HFFc6 (cell line): ENCODE measurements at regions not wholly inside any gene's neighbourhood (a gene's known extent, or its start where the extent isn't known, plus 50 kb on each side); places are given as distances from the start of the nearest gene placed in this dataset.

Source experiments
- DNase-seq: peaks from one replicate; pipeline ENCODE4 v3.0.0-alpha.2; 2018
- H3K27ac Mint-ChIP-seq: 2 replicates; pipeline ENCODE4 v1.8.0; 2020; ENCODE audit warnings: mild to moderate bottlenecking, mixed read lengths
- H3K27me3 Mint-ChIP-seq: 2 replicates; pipeline ENCODE4 v1.8.0; 2021; ENCODE audit warnings: mild to moderate bottlenecking, moderate library complexity, mixed read lengths; ENCODE audit not compliant: insufficient read depth
- H3K36me3 Mint-ChIP-seq: 2 replicates; pipeline ENCODE4 v1.8.0; 2021; ENCODE audit warnings: low read depth, mixed read lengths
- H3K4me1 Mint-ChIP-seq: 2 replicates; pipeline ENCODE4 v1.8.0; 2020; ENCODE audit warnings: low read depth, mixed read lengths
- H3K4me3 Mint-ChIP-seq: 2 replicates; pipeline ENCODE4 v1.8.0; 2020; ENCODE audit warnings: mild to moderate bottlenecking, moderate library complexity, mixed read lengths
- H3K9me3 Mint-ChIP-seq: 2 replicates; pipeline ENCODE4 v1.8.0; 2020; ENCODE audit warnings: mild to moderate bottlenecking, mixed read lengths
- CTCF ChIP-seq: fragments of 200-600 bp; sonication (generic); IDR thresholded peaks from 2 replicates; pipeline ENCODE4 v1.5.0; 2021; ENCODE audit warnings: antibody characterized with exemption, mild to moderate bottlenecking

- no peak overlapping the region for H3K27ac Mint-ChIP-seq
- H3K36me3 Mint-ChIP-seq = no peaks in the 10 kb centered on the region
- H3K4me3 Mint-ChIP-seq = no peak overlapping the region
- H3K4me1 Mint-ChIP-seq = peaks cover 13% of the 10 kb centered on the region
- peak; percentile 60; the same call in 1 of the 2 replicates for TF ChIP-seq CTCF
- no peak for DNase-seq
- H3K9me3 Mint-ChIP-seq = no peaks in the 10 kb centered on the region
- H3K27me3 Mint-ChIP-seq = peaks cover under 1% of the 10 kb centered on the region; the same call in 1 of the 2 replicates
These were observed 106.6 kb upstream of the BTN3A2 start for GRCh38 chr6:26258212-26258977.

DNA sequence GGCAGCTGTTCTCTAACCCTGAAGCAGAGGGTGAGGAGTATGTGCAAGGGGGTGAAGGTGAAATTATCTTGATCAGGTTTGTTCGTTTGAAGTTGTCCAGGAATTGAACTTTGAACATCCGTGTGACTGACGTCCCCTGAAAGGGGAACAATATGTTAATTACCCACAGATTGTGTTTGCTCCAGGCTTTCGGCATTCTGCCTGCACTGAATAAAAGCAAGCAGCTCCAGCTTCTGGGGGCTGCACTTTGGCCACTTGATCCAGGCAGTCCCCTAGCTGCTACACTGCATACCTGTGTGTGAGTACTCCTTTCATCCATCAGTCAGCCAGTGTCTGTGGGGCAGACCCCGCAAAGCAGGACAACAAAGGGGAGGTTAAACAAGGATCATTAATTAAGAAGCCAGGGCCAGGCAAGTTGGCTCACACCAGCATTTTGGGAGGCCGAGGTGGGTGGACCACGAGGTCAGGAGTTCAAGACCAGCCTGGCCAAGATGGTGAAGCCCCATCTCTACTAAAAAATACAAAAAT is 104.8 kb upstream of the BTN3A2 start:
- no peak for DNase-seq
- H3K4me3 Mint-ChIP-seq = no peak overlapping the region
- no peaks in the 10 kb centered on the region for H3K9me3 Mint-ChIP-seq
- TF ChIP-seq CTCF = no peak
- peaks cover 12% of the 10 kb centered on the region; the same call in 1 of the 2 replicates for H3K4me1 Mint-ChIP-seq
- H3K27me3 Mint-ChIP-seq = no peaks in the 10 kb centered on the region
- H3K36me3 Mint-ChIP-seq = no peaks in the 10 kb centered on the region
- H3K27ac Mint-ChIP-seq = no peak overlapping the region

- H3K27me3 Mint-ChIP-seq = no peaks in the 10 kb centered on the region
- DNase-seq = no peak
- no peaks in the 10 kb centered on the region for H3K36me3 Mint-ChIP-seq
- H3K4me1 Mint-ChIP-seq = peaks cover 12% of the 10 kb centered on the region; the same call in 1 of the 2 replicates
- H3K27ac Mint-ChIP-seq = no peak overlapping the region
- H3K4me3 Mint-ChIP-seq = no peak overlapping the region
- TF ChIP-seq CTCF = no peak
- H3K9me3 Mint-ChIP-seq = no peaks in the 10 kb centered on the region
These were observed 104.1 kb upstream of the BTN3A2 start for GRCh38 chr6:26260725-26261490.

GRCh38 chr6:26264547-26264946 is 100.5 kb upstream of the BTN3A2 start:
- H3K27me3 Mint-ChIP-seq = peaks cover 2% of the 10 kb centered on the region; the same call in 1 of the 2 replicates
- H3K36me3 Mint-ChIP-seq = no peaks in the 10 kb centered on the region
- no peaks in the 10 kb centered on the region for H3K9me3 Mint-ChIP-seq

More at GRCh38 chr6:26264547-26264946, 100.5 kb upstream of the BTN3A2 start:
- Mint-ChIP-seq H3K27ac (no peak overlapping the region), H3K4me3 (no peak overlapping the region), H3K4me1 (peaks cover 10% of the 10 kb centered on the region)
- DNase-seq = no peak
- TF ChIP-seq CTCF = no peak
